ENCODE measurements at regions not wholly inside any gene's neighbourhood (a gene's known extent, or its start where the extent isn't known, plus 50 kb on each side); places are given as distances from the start of the nearest gene placed in this dataset.

- TF ChIP-seq ZFP3 (CRISPR knock-in tag; IDR thresholded peaks at IDR 0.05) = no peak
- TF ChIP-seq CREB5 (CRISPR knock-in tag; IDR thresholded peaks at IDR 0.05; ENCODE audit: low read depth) = no peak
- TF ChIP-seq POU6F1 (CRISPR knock-in tag; IDR thresholded peaks at IDR 0.05; ENCODE audit: borderline replicate concordance, low read depth) = no peak
- no peak for TF ChIP-seq ZFP30 (CRISPR knock-in tag; IDR thresholded peaks at IDR 0.05)
- no peak for TF ChIP-seq GLIS3 (CRISPR knock-in tag; IDR thresholded peaks at IDR 0.05)
- no peak for TF ChIP-seq ARNTL (CRISPR knock-in tag; IDR thresholded peaks at IDR 0.05; ENCODE audit: borderline replicate concordance, low read depth)
- no peak for TF ChIP-seq CSDC2 (CRISPR knock-in tag; IDR thresholded peaks at IDR 0.05)
- no peak for TF ChIP-seq ZNF565 (CRISPR knock-in tag; conservative IDR thresholded peaks at IDR 0.05; ENCODE audit: low read depth)
- TF ChIP-seq PPARA (CRISPR knock-in tag; IDR thresholded peaks at IDR 0.05; ENCODE audit: borderline replicate concordance) = no peak
- no peak for TF ChIP-seq ZNF8 (CRISPR knock-in tag; IDR thresholded peaks at IDR 0.05)
- no peak for TF ChIP-seq BACH2 (CRISPR knock-in tag; IDR thresholded peaks at IDR 0.05; ENCODE audit: borderline replicate concordance)
- no peak for TF ChIP-seq SNAI2 (CRISPR knock-in tag; IDR thresholded peaks at IDR 0.05)
- no peak for TF ChIP-seq ESRRG (CRISPR knock-in tag; IDR thresholded peaks at IDR 0.05)
- no peak for TF ChIP-seq ZNF70 (CRISPR knock-in tag; IDR thresholded peaks at IDR 0.05)
Observed at GRCh38 chr12:75773377-75773776, 258.2 kb downstream of the PHLDA1 start.

Measured in SK-N-SH treated with all-trans-retinoic acid at 6 μM for 48 hours (cell line).